HFF-Myc (cell line): ENCODE measurements at regions not wholly inside any gene's neighbourhood (a gene's known extent, or its start where the extent isn't known, plus 50 kb on each side); places are given as distances from the start of the nearest gene placed in this dataset.
"Not testable (repeated sequence)": the region's sequence is repeated elsewhere in the genome, so short reads cannot be mapped to it uniquely, and the experiment has no call there.

Source experiments
- DNase-seq: peaks from one replicate; pipeline ENCODE4 v3.0.0-alpha.2; 2011; ENCODE audit warnings: low read depth; ENCODE audit errors: extremely low read depth
- H3K4me3 ChIP-seq: replicated peaks from 2 replicates; pipeline ENCODE4 v1.5.1; 2011; ENCODE audit warnings: low read depth, mild to moderate bottlenecking, control low read depth, low read length
- CTCF ChIP-seq: IDR thresholded peaks from 2 replicates; pipeline ENCODE4 v1.5.1; 2012; ENCODE audit warnings: mild to moderate bottlenecking, low read depth, low read length, control low read depth; ENCODE audit errors: missing control alignments

- no peak overlapping the region for H3K4me3 ChIP-seq
- no peak for TF ChIP-seq CTCF
- DNase-seq = no peak
These were observed 80.5 kb upstream of the ADGRA3 start for GRCh38 chr4:22596409-22596808.

DNA sequence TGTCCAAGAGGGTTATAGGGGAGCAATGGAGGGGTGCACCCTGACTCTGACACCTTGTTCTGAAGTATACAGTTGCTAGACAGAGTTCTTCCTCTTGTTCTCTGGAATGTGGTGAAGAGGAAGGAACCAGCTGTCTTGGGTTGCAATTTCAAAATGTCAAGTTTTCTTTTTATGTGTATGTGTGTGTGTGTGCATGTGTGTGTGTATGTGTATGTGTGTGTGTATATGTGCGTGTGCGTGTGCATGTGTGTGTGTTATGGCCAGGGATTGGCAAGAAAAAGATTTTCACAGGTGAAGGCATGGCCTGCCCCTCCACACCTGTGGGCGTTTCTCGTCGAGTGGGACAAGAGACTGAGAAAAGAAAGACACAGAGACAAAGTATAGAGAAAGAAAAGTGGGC, 81.6 kb upstream of the ADGRA3 start:
- TF ChIP-seq CTCF = no peak
- H3K4me3 ChIP-seq = no peak overlapping the region
- no peak for DNase-seq

DNA sequence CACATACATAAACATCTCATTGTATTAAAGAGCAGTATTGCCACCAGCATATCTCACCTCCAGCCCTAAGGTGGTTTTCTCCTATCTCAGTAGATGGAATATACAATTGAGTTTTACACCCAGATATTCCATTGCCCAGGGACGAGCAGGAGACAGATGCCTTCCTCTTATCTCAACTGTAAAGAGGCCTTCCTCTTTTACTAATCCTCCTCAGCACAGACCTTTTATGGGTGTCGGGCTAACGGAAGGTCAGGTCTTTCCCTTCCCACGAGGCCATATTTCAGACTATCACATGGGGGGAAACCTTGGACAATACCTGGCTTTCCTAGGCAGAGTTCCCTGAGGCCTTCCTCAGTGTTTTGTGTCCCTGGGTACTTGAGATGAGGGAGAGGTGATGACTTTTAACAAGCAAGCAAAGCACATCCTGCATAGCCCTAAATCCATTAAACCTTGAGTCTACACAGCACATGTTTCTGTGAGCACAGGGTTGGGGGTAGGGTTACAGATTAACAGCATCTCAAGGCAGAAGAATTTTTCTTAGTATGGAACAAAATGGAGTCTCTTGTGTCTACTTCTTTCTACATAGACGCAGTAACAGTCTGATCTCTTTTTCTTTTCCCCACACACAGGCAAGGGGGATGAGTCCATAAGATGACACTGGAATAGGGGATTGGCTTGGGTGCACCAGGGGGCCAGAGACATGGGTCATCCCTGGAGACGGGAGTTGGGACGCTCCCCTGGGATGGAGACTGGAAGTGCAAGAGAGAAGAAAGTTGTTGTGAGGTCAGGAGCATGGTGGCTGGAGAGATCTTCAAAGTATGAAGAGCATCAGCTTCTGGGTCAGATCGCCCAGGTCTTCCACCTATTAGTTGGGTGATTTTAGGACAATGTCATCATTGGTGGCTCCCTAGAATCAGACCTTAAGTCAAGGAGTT, 82.5 kb upstream of the ADGRA3 start:
- not testable (repeated sequence) for DNase-seq, H3K4me3 ChIP-seq

DNA sequence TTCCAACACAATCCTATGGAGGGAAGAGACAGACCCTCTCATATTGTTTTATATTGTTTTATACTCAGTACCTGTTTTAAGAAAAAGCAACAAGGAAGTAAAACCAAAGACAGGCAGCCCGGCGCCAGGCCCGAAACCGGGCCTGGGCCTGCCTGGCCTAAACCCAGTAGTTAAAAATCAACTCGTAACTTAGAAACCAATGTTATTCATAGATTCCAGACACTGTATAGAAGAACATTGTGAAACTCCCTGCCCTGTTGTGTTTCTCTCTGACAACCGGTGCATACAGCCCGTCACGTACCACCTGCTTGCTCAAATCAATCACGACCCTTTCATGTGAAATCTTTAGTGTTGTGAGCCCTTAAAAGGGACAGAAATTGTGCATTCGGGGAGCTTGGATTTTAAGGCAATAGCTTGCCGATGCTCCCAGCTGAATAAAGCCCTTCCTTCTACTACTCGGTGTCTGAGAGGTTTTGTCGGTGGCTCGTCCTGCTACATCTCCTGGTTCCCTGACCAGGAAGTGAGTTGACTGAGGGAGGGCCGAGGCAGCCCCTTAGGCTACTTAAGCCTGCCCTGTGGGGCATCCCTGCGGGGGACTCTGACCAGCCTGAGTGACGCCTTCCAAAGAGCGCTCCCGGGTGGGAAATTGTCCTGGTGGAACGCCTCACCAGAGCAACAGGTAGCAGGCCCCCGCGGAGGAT, 83.5 kb upstream of the ADGRA3 start:
- not testable (repeated sequence) for DNase-seq, H3K4me3 ChIP-seq

GRCh38 chr4:22599929-22600432, 84.1 kb upstream of the ADGRA3 start:
- DNase-seq, H3K4me3 ChIP-seq: not testable (repeated sequence)

- H3K4me3 ChIP-seq, DNase-seq: not testable (repeated sequence)
These were observed 85.8 kb upstream of the ADGRA3 start for GRCh38 chr4:22601638-22602037.

GRCh38 chr4:22607382-22607781, 85.4 kb upstream of the GBA3 start:
- TF ChIP-seq CTCF = peak; percentile 48
- DNase-seq = peak; percentile 3

GRCh38 chr4:22609951-22610525, 82.7 kb upstream of the GBA3 start:
- not testable (repeated sequence) for H3K4me3 ChIP-seq, DNase-seq

More at GRCh38 chr4:22607382-22607781, 85.4 kb upstream of the GBA3 start:
- no peak overlapping the region for H3K4me3 ChIP-seq

DNA sequence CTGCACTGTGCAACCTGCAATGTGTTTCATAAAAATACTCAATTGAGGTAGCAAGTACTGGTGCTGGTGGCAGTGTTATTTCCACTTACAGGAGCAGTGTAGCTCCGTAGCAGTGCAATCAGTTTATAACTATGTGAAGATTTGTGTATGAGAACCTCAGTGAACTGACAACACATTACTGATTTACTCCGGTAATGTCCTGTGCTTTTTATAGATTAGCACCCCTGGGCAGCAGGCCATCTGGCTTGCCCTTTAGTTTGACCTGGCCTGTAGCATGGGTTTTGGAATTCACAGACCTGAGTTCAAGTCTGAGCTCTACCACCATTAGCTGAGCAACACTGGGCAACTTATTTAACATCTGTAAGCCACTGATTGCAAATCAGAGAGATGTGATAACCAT, 78.6 kb upstream of the GBA3 start:
- no peak for TF ChIP-seq CTCF
- H3K4me3 ChIP-seq = no peak overlapping the region
- no peak for DNase-seq
